Right ventricle myocardium inferior (tissue), 1 donor: ENCODE measurements at regions not wholly inside any gene's neighbourhood (a gene's known extent, or its start where the extent isn't known, plus 50 kb on each side); places are given as distances from the start of the nearest gene placed in this dataset.

Experiments
- ATAC-seq: fragments of 200-7000 bp; cut with Tn5 transposase; one replicate; pipeline ENCODE4 v1.9.1; 2020; ENCODE audit warnings: mild to moderate bottlenecking, moderate library complexity
- DNase-seq: peaks from one replicate; pipeline ENCODE4 v3.0.0; 2021; ENCODE audit errors: missing footprints
- intact Hi-C: fragments of 100-400 bp; cut with DNase I; formaldehyde crosslinking; loops from one replicate; pipeline ENCODE4 v1.11.0; 2022
- donor health status: DM: no; HTN: yes; CAD: no; lungs with severe emphysema.

- DNase-seq: no peak
- ATAC-seq: no peak
- intact Hi-C loops: no loop called here
Measured at GRCh38 chr3:168470380-168470779, 374.7 kb upstream of the GOLIM4 start.

GRCh38 chr3:168469436-168469835 lies 373.7 kb upstream of the GOLIM4 start:
- DNase-seq (no peak), ATAC-seq (no peak)
- intact Hi-C loops: no loop called here

DNA sequence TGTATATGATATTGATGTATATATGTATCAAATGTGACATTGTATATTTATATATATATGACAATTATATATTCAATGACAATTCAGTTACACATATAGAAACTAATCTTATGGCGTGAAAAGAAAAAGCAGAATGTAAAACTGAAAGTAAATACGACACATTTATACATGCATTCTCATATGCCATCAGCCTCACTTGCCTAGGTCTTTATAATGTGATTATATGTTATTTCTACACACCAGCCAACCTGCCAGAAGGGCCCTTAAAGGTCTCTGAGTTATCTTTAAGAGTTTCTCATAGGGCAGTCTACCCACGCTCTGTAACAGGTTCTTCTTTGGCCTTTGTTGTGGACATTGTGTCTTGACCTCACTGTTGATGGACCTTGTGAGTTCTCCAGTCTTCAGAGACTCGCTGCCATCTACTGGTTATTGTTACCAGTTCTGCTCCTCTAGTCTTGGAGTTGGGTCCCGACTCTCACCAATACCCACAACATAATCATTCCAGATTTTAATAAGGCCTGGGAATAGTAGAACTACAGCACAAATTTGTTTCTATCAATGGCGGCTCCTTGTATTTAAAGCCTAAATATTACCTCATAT lies 371.5 kb upstream of the GOLIM4 start:
- DNase-seq: no peak
- intact Hi-C loops: loop anchor here (1.0 kb wide), 1 partner anchor 256 kb away; no protein-coding TSS in a partner anchor
- ATAC-seq: peak; percentile 60

GRCh38 chr3:168461793-168462192 lies 366.1 kb upstream of the GOLIM4 start:
- intact Hi-C loops: no loop called here
- ATAC-seq (no peak), DNase-seq (no peak)

GRCh38 chr3:168459226-168459784 lies 363.6 kb upstream of the GOLIM4 start:
- no peak for DNase-seq
- no peak for ATAC-seq
- intact Hi-C loops: no loop called here

GRCh38 chr3:168457954-168458539 lies 362.3 kb upstream of the GOLIM4 start:
- intact Hi-C loops: no loop called here
- no peak for DNase-seq
- no peak for ATAC-seq

DNA sequence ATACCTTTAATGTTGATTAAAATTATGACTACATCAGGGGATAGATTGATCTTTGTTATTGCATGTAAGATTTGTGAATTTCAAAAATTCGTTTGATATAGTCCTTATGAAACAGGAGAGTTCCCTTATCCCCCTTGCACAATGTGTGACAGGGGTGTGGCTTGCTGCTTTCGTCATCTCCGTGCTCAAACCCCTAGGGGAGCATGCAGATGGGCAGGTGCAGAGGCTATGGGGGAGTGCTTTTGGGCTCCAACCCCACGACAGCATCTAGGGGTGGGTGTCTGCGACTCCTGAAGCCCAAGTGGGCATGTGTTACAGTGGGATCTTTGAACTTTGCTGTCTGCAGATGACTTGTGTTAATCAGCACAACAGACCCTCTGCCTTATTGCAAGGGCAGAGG lies 360.1 kb upstream of the GOLIM4 start:
- intact Hi-C loops: no loop called here
- no peak for DNase-seq
- no peak for ATAC-seq

- ATAC-seq: no peak
- intact Hi-C loops: no loop called here
- no peak for DNase-seq
Measured at GRCh38 chr3:168453623-168454022, 357.9 kb upstream of the GOLIM4 start.

DNA sequence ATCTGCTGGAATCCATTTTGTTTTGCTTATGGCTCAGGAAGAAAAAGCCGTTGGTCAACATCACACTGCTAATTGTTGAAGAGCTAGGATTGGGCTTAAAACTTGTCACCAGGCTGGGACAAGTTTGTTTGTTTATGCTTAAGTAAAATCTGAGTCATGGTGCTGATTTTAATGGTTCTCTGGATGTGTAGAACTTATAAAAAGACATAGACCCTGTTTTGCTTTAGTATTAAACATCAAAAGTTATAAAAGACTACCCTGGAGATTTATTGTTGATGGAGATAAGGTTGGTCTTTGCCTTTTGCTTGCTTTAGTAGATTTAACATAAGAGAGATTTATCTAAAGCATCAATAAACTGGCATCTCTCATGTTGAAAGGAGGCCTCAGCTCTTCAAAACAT lies 348.2 kb upstream of the GOLIM4 start:
- no peak for DNase-seq
- intact Hi-C loops: no loop called here
- ATAC-seq: no peak

GRCh38 chr3:168442502-168442901 lies 346.8 kb upstream of the GOLIM4 start:
- DNase-seq: no peak

GRCh38 chr3:168436245-168436724 lies 340.6 kb upstream of the GOLIM4 start:
- no peak for DNase-seq
- ATAC-seq: no peak
- intact Hi-C loops: no loop called here

More at GRCh38 chr3:168442502-168442901, 346.8 kb upstream of the GOLIM4 start:
- no peak for ATAC-seq
- intact Hi-C loops: no loop called here

DNA sequence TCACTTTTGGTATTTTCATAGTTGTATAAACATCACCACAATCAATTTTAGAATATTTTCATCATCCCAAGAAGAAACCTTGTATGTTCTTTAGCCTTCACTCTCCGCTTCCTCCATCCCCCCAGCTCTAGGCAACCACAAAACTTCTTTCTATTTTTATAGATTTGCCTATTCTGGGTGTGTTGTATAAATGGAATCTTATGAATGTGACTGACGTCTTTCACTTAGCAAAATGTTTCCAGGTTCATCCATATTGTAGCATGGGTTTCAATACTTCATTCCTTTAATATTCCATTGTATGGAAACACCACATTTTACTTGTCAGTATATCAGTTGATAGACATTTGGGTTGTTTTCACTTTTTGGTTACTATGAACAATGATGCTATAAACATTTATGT lies 335.8 kb upstream of the GOLIM4 start:
- intact Hi-C loops: no loop called here
- DNase-seq (no peak), ATAC-seq (no peak)

GRCh38 chr3:168427835-168428475 lies 332.2 kb upstream of the GOLIM4 start:
- no peak for ATAC-seq
- no peak for DNase-seq
- intact Hi-C loops: no loop called here

DNA sequence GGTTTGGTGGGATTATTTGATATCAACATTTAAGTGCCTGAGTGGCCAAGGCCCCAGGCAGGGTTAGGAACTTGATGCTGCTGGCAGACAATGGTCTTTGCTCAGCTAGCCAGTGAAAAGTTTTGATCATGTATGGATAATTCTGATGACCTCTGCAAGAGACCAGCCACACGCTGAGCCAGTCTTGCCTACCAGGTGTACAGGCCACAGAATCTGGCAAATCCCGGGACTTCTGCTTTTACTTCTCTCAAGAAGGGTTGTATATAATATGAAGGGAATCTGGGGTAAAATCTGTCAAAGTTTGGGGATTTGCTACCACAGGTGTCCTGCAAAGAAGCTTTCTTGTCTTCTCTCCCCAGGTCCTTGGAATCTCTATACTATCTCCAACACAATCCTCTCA lies 331.4 kb upstream of the GOLIM4 start:
- intact Hi-C loops: no loop called here
- no peak for ATAC-seq
- DNase-seq: no peak

DNA sequence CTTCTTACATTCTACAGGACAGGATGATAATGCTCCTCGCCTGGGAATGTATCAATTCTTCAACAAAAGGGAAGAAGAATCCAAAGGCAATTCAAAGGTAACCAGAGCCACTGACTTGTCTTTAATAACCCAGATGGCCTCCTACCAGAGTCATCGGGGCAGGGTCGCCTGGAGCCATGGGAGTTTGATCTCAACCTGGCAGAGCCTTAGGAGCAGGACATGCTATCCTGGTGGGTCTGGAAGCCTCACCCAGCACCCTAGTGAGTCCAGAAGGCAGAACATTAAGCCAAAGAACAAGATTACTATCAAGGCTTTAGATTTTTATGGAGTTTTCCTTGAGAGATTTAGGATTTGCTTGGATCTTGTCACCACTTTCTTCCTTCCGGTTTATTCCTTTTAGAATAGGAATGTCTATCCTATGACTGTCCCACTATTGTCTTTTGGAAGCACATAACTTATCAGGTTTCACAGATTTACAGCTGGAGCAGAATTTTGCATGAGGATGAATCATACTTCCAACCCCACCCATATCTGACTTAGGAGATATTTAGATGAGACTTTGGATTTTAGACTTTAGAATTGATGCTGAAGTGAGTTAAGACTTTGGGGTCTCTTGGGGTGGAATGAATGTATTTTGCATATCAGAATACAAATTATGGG lies 330.3 kb upstream of the GOLIM4 start:
- ATAC-seq (no peak), DNase-seq (no peak)
- intact Hi-C loops: no loop called here

GRCh38 chr3:168424059-168424734 lies 328.5 kb upstream of the GOLIM4 start:
- ATAC-seq: no peak
- DNase-seq: no peak
- intact Hi-C loops: no loop called here

GRCh38 chr3:168422843-168423242 lies 327.1 kb upstream of the GOLIM4 start:
- no peak for DNase-seq
- intact Hi-C loops: no loop called here
- no peak for ATAC-seq

DNA sequence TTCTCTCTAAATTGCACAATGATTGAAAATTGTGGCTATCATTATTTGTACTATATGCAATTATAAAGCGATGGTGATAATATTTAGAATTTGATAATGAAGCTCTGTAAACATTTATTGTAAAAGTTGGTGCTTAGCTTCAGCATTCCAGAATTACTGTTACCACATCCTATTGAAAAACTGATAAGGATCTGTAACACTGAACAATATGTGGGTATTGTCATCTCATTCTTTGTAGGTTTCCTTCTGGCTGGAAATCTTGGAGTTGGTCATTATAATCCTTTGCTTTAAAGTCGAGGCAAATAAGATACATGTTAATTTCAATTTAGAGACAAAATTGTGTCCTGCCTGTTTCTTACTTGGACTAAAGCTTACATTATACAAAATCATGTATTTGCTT lies 323.4 kb upstream of the GOLIM4 start:
- DNase-seq (no peak), ATAC-seq (no peak)
- intact Hi-C loops: no loop called here

GRCh38 chr3:168417016-168417415 lies 321.3 kb upstream of the GOLIM4 start:
- no peak for DNase-seq
- ATAC-seq: peak; percentile 59

More at GRCh38 chr3:168417016-168417415, 321.3 kb upstream of the GOLIM4 start:
- intact Hi-C loops: no loop called here
